SJCRH30 (cell line): ENCODE measurements at regions not wholly inside any gene's neighbourhood (a gene's known extent, or its start where the extent isn't known, plus 50 kb on each side); places are given as distances from the start of the nearest gene placed in this dataset.
"Not testable (repeated sequence)": the region's sequence is repeated elsewhere in the genome, so short reads cannot be mapped to it uniquely, and the experiment has no call there.

Source experiments
- DNase-seq, 2 experiments: peaks; one replicate each; pipeline ENCODE4 v3.0.0-alpha.2; 2015 to 2020
- H3K27ac ChIP-seq: fragments of 250-450 bp; sonication (Bioruptor Pico); 2 replicates; pipeline ENCODE4 v1.5.1; 2020; ENCODE audit warnings: mild to moderate bottlenecking, moderate library complexity
- H3K27me3 ChIP-seq: fragments of 250-450 bp; sonication (Bioruptor Pico); 2 replicates; pipeline ENCODE4 v1.5.1; 2020; ENCODE audit warnings: mild to moderate bottlenecking, moderate library complexity
- H3K36me3 ChIP-seq: fragments of 250-450 bp; sonication (Bioruptor Pico); 2 replicates; pipeline ENCODE4 v1.5.1; 2020; ENCODE audit warnings: mild to moderate bottlenecking, moderate library complexity
- H3K4me1 ChIP-seq: fragments of 250-450 bp; sonication (Bioruptor Pico); 2 replicates; pipeline ENCODE4 v1.5.1; 2020; ENCODE audit warnings: mild to moderate bottlenecking, moderate library complexity
- H3K4me3 ChIP-seq: fragments of 250-450 bp; sonication (Bioruptor Pico); 2 replicates; pipeline ENCODE4 v1.5.1; 2020; ENCODE audit warnings: mild to moderate bottlenecking, moderate library complexity
- H3K9me3 ChIP-seq: fragments of 250-450 bp; sonication (Bioruptor Pico); replicated peaks from 2 replicates; pipeline ENCODE4 v1.5.1; 2020; ENCODE audit warnings: mild to moderate bottlenecking, moderate library complexity

GRCh38 chr10:78663721-78664120 is 405.0 kb upstream of the ZMIZ1 start:
- H3K36me3 ChIP-seq: no peaks in the 10 kb centered on the region
- H3K4me3 ChIP-seq: no peak overlapping the region
- no peak for DNase-seq
- H3K27ac ChIP-seq: no peak overlapping the region
- H3K9me3 ChIP-seq: no peaks in the 10 kb centered on the region
- no peaks in the 10 kb centered on the region for H3K27me3 ChIP-seq
- H3K4me1 ChIP-seq: no peaks in the 10 kb centered on the region

GRCh38 chr10:78664929-78665553 is 403.7 kb upstream of the ZMIZ1 start:
- peak; percentile 20 to 51 for DNase-seq
- no peak overlapping the region for H3K27ac ChIP-seq
- H3K36me3 ChIP-seq: no peaks in the 10 kb centered on the region
- H3K4me3 ChIP-seq: no peak overlapping the region
- no peaks in the 10 kb centered on the region for H3K4me1 ChIP-seq
- no peaks in the 10 kb centered on the region for H3K9me3 ChIP-seq
- no peaks in the 10 kb centered on the region for H3K27me3 ChIP-seq

GRCh38 chr10:78672918-78673317 is 395.8 kb upstream of the ZMIZ1 start:
- Histone ChIP-seq H3K36me3 (no peaks in the 10 kb centered on the region), H3K27ac (no peak overlapping the region), H3K4me1 (no peaks in the 10 kb centered on the region), H3K4me3 (no peak overlapping the region), H3K9me3 (no peaks in the 10 kb centered on the region), H3K27me3 (no peaks in the 10 kb centered on the region)
- no peak for DNase-seq

- not testable (repeated sequence) for H3K9me3 ChIP-seq, H3K27me3 ChIP-seq, H3K4me3 ChIP-seq, H3K36me3 ChIP-seq, H3K27ac ChIP-seq, H3K4me1 ChIP-seq, DNase-seq
These were observed 387.6 kb upstream of the ZMIZ1 start for GRCh38 chr10:78681141-78681540.

- H3K27me3 ChIP-seq, H3K4me1 ChIP-seq, H3K36me3 ChIP-seq, H3K27ac ChIP-seq, DNase-seq, H3K9me3 ChIP-seq, H3K4me3 ChIP-seq: not testable (repeated sequence)
These were observed 386.8 kb upstream of the ZMIZ1 start for GRCh38 chr10:78681986-78682385.

- Histone ChIP-seq H3K27me3 (no peaks in the 10 kb centered on the region), H3K9me3 (no peaks in the 10 kb centered on the region), H3K4me1 (no peaks in the 10 kb centered on the region), H3K27ac (no peak overlapping the region), H3K4me3 (no peak overlapping the region), H3K36me3 (no peaks in the 10 kb centered on the region)
- no peak for DNase-seq
These were observed 383.8 kb upstream of the ZMIZ1 start for GRCh38 chr10:78684947-78685346.

- H3K27ac ChIP-seq: no peak overlapping the region
- no peaks in the 10 kb centered on the region for H3K9me3 ChIP-seq
- no peaks in the 10 kb centered on the region for H3K27me3 ChIP-seq
- no peak overlapping the region for H3K4me3 ChIP-seq
- no peak for DNase-seq
- H3K4me1 ChIP-seq: no peaks in the 10 kb centered on the region
- no peaks in the 10 kb centered on the region for H3K36me3 ChIP-seq
These were observed 383.2 kb upstream of the ZMIZ1 start for GRCh38 chr10:78685466-78686103.

- Histone ChIP-seq H3K36me3 (no peaks in the 10 kb centered on the region), H3K27me3 (no peaks in the 10 kb centered on the region), H3K4me1 (no peaks in the 10 kb centered on the region), H3K9me3 (no peaks in the 10 kb centered on the region), H3K27ac (no peak overlapping the region), H3K4me3 (no peak overlapping the region)
- DNase-seq: no peak
These were observed 382.2 kb upstream of the ZMIZ1 start for GRCh38 chr10:78686444-78687060.

- Histone ChIP-seq H3K27me3 (no peaks in the 10 kb centered on the region), H3K4me3 (no peak overlapping the region), H3K27ac (no peak overlapping the region), H3K36me3 (no peaks in the 10 kb centered on the region), H3K4me1 (no peaks in the 10 kb centered on the region), H3K9me3 (no peaks in the 10 kb centered on the region)
- no peak for DNase-seq
These were observed 381.1 kb upstream of the ZMIZ1 start for GRCh38 chr10:78687626-78688025.

GRCh38 chr10:78688230-78688900 is 380.4 kb upstream of the ZMIZ1 start:
- Histone ChIP-seq H3K4me3 (no peak overlapping the region), H3K27ac (no peak overlapping the region), H3K36me3 (no peaks in the 10 kb centered on the region), H3K9me3 (no peaks in the 10 kb centered on the region), H3K4me1 (no peaks in the 10 kb centered on the region), H3K27me3 (no peaks in the 10 kb centered on the region)
- no peak for DNase-seq

- Histone ChIP-seq H3K27ac (no peak overlapping the region), H3K9me3 (no peaks in the 10 kb centered on the region), H3K4me3 (no peak overlapping the region), H3K36me3 (no peaks in the 10 kb centered on the region), H3K27me3 (no peaks in the 10 kb centered on the region), H3K4me1 (no peaks in the 10 kb centered on the region)
- DNase-seq: peak in 1 of 2 experiments; percentile 44
These were observed 379.7 kb upstream of the ZMIZ1 start for GRCh38 chr10:78688901-78689583.

- no peak overlapping the region for H3K27ac ChIP-seq
- H3K36me3 ChIP-seq: no peaks in the 10 kb centered on the region
- no peak for DNase-seq
- H3K4me1 ChIP-seq: no peaks in the 10 kb centered on the region
- H3K4me3 ChIP-seq: no peak overlapping the region
- no peaks in the 10 kb centered on the region for H3K9me3 ChIP-seq
- H3K27me3 ChIP-seq: no peaks in the 10 kb centered on the region
These were observed 379.2 kb upstream of the ZMIZ1 start for GRCh38 chr10:78689584-78689935.

GRCh38 chr10:78690354-78691111 is 378.2 kb upstream of the ZMIZ1 start:
- no peak overlapping the region for H3K4me3 ChIP-seq
- no peaks in the 10 kb centered on the region for H3K27me3 ChIP-seq

GRCh38 chr10:78691301-78692030 is 377.3 kb upstream of the ZMIZ1 start:
- Histone ChIP-seq H3K27me3 (no peaks in the 10 kb centered on the region), H3K4me1 (no peaks in the 10 kb centered on the region), H3K27ac (no peak overlapping the region), H3K4me3 (no peak overlapping the region), H3K36me3 (no peaks in the 10 kb centered on the region), H3K9me3 (no peaks in the 10 kb centered on the region)
- peak in 1 of 2 experiments; percentile 12 for DNase-seq

More at GRCh38 chr10:78690354-78691111, 378.2 kb upstream of the ZMIZ1 start:
- Histone ChIP-seq H3K4me1 (no peaks in the 10 kb centered on the region), H3K27ac (no peak overlapping the region), H3K36me3 (no peaks in the 10 kb centered on the region), H3K9me3 (no peaks in the 10 kb centered on the region)
- DNase-seq: no peak
